Panc1 (cell line): ENCODE measurements at regions not wholly inside any gene's neighbourhood (a gene's known extent, or its start where the extent isn't known, plus 50 kb on each side); places are given as distances from the start of the nearest gene placed in this dataset.

Experiments
- ATAC-seq: fragments of 200-7000 bp; cut with Tn5 transposase; 2 replicates; pipeline ENCODE4 v1.9.1; 2020; ENCODE audit warnings: mild to moderate bottlenecking, moderate library complexity
- BruUV-seq: library from RNA; stranded (reverse); fragments of 400-500 nt; replicated peaks from 2 replicates; lab custom pipeline; 2021; lab: Mats Ljungman, UMichigan
- CTCF ChIA-PET: fragments of 300-600 bp; sonication (Branson Sonifier 250); formaldehyde crosslinking; loops from one replicate; lab custom pipeline; 2022; ENCODE audit warnings: antibody characterized with exemption; lab: Charles Lee
- POLR2A ChIA-PET: fragments of 300-600 bp; sonication (Branson Sonifier 250); formaldehyde crosslinking; loops from one replicate; lab custom pipeline; 2022; ENCODE audit warnings: antibody characterized with exemption; lab: Charles Lee
- DNase-seq: peaks from one replicate; pipeline ENCODE4 v3.0.0-alpha.2; 2010; ENCODE audit warnings: low read depth, low spot score
- H3K27ac ChIP-seq: 2 replicates; pipeline ENCODE4 v1.5.1; 2011; ENCODE audit warnings: mild to moderate bottlenecking, low read length, inconsistent platforms
- H3K27me3 ChIP-seq: fragments of 200-500 bp; sonication (Bioruptor generic); 2 replicates; pipeline ENCODE4 v1.6.0; 2014; ENCODE audit warnings: low read length, inconsistent platforms; ENCODE audit not compliant: control insufficient read depth, insufficient read depth
- H3K36me3 ChIP-seq: fragments of 200-500 bp; sonication (Bioruptor generic); 2 replicates; pipeline ENCODE4 v1.5.1; 2014; ENCODE audit warnings: inconsistent platforms, mild to moderate bottlenecking, low read length, moderate library complexity; ENCODE audit not compliant: control insufficient read depth, insufficient read depth
- H3K4me1 ChIP-seq: 2 replicates; pipeline ENCODE4 v1.5.1; 2011; ENCODE audit warnings: inconsistent platforms, mild to moderate bottlenecking, low read length, moderate library complexity; ENCODE audit not compliant: control insufficient read depth, insufficient read depth
- H3K4me3 ChIP-seq, 2 experiments: 2 replicates each; pipeline ENCODE4 v1.5.1; 2011 to 2012; ENCODE audit warnings: low read depth in 2 of 2, low read length in 2 of 2, mild to moderate bottlenecking in 2 of 2, inconsistent platforms in 1 of 2, moderate library complexity in 1 of 2
- H3K9me3 ChIP-seq: fragments of 200-500 bp; sonication (Bioruptor generic); 2 replicates; pipeline ENCODE4 v1.5.1; 2014; ENCODE audit warnings: low read depth, mild to moderate bottlenecking, inconsistent platforms, low read length, moderate library complexity; ENCODE audit not compliant: control insufficient read depth, insufficient read depth
- POLR2AphosphoS5 ChIP-seq: IDR thresholded peaks from 2 replicates; pipeline ENCODE4 v1.6.1; 2012; ENCODE audit warnings: mild to moderate bottlenecking, low read depth, low read length, moderate library complexity
- SIN3A ChIP-seq: IDR thresholded peaks from 2 replicates; pipeline ENCODE4 v1.6.1; 2012; ENCODE audit warnings: low read depth, mild to moderate bottlenecking, low read length, moderate library complexity, borderline replicate concordance; ENCODE audit not compliant: insufficient read depth
- TCF7L2 ChIP-seq: IDR thresholded peaks from 2 replicates; pipeline ENCODE4 v1.6.1; 2011; ENCODE audit warnings: mild to moderate bottlenecking, low read depth, low read length, inconsistent platforms
- in situ Hi-C: cut with HindIII; loops from 2 replicates; pipeline ENCODE4 v1.10.0; 2016; ENCODE audit warnings: low sequenced_read_pairs, low pct_unique_long_range_greater_than_20kb
- intact Hi-C: fragments of 100-400 bp; cut with micrococcal nuclease; formaldehyde crosslinking; loops from one replicate; pipeline ENCODE4 v1.10.0; 2022; ENCODE audit not compliant: unreplicated experiment
- TF ChIP-seq, protein P1 (sequence below): fragments of 450-650 bp; IDR thresholded peaks from 2 replicates; pipeline ENCODE4 v1.5.1; 2017; ENCODE audit warnings: mild to moderate bottlenecking
- TF ChIP-seq, protein P2 (sequence below), 2 experiments: IDR thresholded peaks; 2 replicates each; pipeline ENCODE4 v1.6.1; 2011 to 2012; ENCODE audit warnings: low read depth in 2 of 2, control low read depth in 1 of 2, low read length in 1 of 2, mild to moderate bottlenecking in 1 of 2, moderate library complexity in 1 of 2; ENCODE audit not compliant: insufficient read depth in 1 of 2

DNA sequence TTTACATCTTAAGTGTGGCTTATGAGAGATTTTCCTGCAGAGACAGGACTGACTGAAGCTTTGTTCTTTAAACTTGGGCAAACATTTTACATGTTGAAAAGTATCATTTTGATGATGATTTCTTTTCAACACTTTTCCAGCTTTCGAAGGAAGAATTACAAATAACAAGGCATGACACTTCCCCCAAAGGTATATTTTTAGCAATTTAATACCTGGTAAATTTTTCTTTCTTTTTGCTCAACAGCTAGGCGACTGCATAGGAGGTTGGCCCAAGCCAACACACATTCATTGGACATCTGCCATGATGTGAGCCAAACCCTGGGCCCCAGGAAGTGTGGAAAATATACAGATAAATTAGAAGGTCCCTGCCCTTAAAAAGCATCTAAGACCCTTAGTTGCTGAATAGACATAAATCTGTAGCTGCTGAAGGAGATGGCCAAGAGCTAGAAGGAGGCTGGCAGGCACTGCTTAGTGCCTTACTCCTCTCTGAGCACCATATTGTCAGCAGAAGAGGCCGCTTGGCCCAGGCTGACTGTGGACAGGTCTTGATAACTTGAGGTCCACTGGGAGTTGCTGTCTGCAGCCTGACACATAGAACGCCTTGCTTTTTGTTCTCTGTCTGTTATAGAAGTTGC, 53.3 kb upstream of the CD44 start:
- CTCF ChIA-PET = no interaction called here
- TF ChIP-seq TCF7L2 (no peak), POLR2AphosphoS5 (no peak), SIN3A (no peak)
- TF ChIP-seq, protein P1, sequence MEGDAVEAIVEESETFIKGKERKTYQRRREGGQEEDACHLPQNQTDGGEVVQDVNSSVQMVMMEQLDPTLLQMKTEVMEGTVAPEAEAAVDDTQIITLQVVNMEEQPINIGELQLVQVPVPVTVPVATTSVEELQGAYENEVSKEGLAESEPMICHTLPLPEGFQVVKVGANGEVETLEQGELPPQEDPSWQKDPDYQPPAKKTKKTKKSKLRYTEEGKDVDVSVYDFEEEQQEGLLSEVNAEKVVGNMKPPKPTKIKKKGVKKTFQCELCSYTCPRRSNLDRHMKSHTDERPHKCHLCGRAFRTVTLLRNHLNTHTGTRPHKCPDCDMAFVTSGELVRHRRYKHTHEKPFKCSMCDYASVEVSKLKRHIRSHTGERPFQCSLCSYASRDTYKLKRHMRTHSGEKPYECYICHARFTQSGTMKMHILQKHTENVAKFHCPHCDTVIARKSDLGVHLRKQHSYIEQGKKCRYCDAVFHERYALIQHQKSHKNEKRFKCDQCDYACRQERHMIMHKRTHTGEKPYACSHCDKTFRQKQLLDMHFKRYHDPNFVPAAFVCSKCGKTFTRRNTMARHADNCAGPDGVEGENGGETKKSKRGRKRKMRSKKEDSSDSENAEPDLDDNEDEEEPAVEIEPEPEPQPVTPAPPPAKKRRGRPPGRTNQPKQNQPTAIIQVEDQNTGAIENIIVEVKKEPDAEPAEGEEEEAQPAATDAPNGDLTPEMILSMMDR = no peak
- TF ChIP-seq, protein P2, sequence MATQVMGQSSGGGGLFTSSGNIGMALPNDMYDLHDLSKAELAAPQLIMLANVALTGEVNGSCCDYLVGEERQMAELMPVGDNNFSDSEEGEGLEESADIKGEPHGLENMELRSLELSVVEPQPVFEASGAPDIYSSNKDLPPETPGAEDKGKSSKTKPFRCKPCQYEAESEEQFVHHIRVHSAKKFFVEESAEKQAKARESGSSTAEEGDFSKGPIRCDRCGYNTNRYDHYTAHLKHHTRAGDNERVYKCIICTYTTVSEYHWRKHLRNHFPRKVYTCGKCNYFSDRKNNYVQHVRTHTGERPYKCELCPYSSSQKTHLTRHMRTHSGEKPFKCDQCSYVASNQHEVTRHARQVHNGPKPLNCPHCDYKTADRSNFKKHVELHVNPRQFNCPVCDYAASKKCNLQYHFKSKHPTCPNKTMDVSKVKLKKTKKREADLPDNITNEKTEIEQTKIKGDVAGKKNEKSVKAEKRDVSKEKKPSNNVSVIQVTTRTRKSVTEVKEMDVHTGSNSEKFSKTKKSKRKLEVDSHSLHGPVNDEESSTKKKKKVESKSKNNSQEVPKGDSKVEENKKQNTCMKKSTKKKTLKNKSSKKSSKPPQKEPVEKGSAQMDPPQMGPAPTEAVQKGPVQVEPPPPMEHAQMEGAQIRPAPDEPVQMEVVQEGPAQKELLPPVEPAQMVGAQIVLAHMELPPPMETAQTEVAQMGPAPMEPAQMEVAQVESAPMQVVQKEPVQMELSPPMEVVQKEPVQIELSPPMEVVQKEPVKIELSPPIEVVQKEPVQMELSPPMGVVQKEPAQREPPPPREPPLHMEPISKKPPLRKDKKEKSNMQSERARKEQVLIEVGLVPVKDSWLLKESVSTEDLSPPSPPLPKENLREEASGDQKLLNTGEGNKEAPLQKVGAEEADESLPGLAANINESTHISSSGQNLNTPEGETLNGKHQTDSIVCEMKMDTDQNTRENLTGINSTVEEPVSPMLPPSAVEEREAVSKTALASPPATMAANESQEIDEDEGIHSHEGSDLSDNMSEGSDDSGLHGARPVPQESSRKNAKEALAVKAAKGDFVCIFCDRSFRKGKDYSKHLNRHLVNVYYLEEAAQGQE (IDR thresholded peaks at IDR 0.05; ENCODE audit: insufficient read depth in 1 of 2, low read depth in 2 of 2, low read length in 1 of 2) = no peak
- in situ Hi-C loops = no loop called here

DNA sequence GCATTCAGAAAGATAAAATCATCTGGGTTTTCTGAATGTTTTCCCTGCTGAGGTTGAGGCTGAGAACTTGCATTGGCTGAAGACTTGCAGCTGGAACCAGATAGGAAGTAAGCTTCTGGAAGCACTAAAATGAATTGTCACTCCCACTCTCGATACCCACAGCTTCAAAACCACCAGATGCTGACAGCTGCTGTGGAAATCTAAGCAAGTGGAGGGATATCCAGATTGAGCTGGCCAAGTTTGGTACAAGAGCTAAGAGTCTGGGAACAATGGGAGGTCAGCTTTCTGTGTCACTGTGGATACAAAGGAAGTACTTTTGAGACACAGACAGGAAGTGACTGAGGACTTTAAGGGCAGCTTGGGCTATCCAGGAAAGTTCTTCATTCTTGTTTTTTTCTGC, 51.3 kb upstream of the CD44 start:
- H3K4me1 ChIP-seq = peaks cover 25% of the 10 kb centered on the region
- intact Hi-C loops (no loop called here), in situ Hi-C loops (no loop called here)
- ATAC-seq (no peak), DNase-seq (no peak)
- H3K27me3 ChIP-seq = no peaks in the 10 kb centered on the region
- BruUV-seq = no TSS peak
- no peaks in the 10 kb centered on the region for H3K36me3 ChIP-seq
- H3K27ac ChIP-seq = peak overlapping the region; percentile 98
- CTCF ChIA-PET = no interaction called here
- H3K4me3 ChIP-seq = no peak overlapping the region
- POLR2A ChIA-PET = no interaction called here
- H3K9me3 ChIP-seq = peaks cover 3% of the 10 kb centered on the region; the same call in 1 of the 2 replicates
- no peak for TF ChIP-seq TCF7L2
- TF ChIP-seq, protein P1 = no peak
- TF ChIP-seq SIN3A = no peak
- TF ChIP-seq, protein P2 (IDR thresholded peaks at IDR 0.05; ENCODE audit: insufficient read depth in 1 of 2, low read depth in 2 of 2, low read length in 1 of 2) = no peak
- TF ChIP-seq POLR2AphosphoS5 = no peak

More for the DNA sequence above, 53.3 kb upstream of the CD44 start:
- DNase-seq (no peak), ATAC-seq (no peak)
- Histone ChIP-seq H3K36me3 (no peaks in the 10 kb centered on the region), H3K27me3 (no peaks in the 10 kb centered on the region), H3K9me3 (peaks cover 3% of the 10 kb centered on the region; the same call in 1 of the 2 replicates), H3K4me3 (no peak overlapping the region), H3K27ac (peak overlapping the region; percentile 98), H3K4me1 (peaks cover 37% of the 10 kb centered on the region)
- no TSS peak for BruUV-seq
- POLR2A ChIA-PET = no interaction called here
- intact Hi-C loops = no loop called here
